NCI-H1092 treated with DMSO at 0.1 percent for 48 hours (cell line): ENCODE measurements at regions not wholly inside any gene's neighbourhood (a gene's known extent, or its start where the extent isn't known, plus 50 kb on each side); places are given as distances from the start of the nearest gene placed in this dataset.

Experiments used
- DNase-seq: peaks from one replicate; lab custom pipeline; 2025; lab: John Stamatoyannopoulos, UW

GRCh38 chr13:73934771-73935170 lies 199.4 kb downstream of the KLF12 start:
- no peak for DNase-seq

DNA sequence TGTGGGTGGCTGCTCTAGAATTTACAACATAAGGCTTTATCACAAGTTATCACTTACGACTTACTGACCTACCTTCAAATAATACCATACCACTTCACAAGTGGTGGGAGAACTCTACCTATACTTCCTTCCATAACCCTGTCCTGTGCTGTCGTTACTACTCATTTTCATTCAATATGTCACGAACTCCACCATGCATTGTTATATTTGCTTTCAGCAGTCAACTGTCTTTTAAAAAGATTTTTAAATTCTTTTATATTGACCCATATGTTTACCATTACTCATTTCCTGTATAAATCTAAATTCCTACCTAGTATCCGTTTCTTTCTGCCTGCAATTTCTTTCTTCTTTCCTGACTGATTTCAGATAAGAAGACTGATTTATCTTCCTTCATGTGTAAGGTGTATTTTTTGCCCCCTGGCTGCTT lies 200.0 kb downstream of the KLF12 start:
- DNase-seq = no peak

- no peak for DNase-seq
These were observed 200.4 kb downstream of the KLF12 start for GRCh38 chr13:73933795-73934194.

GRCh38 chr13:73932091-73932490 lies 202.1 kb downstream of the KLF12 start:
- DNase-seq = no peak

DNA sequence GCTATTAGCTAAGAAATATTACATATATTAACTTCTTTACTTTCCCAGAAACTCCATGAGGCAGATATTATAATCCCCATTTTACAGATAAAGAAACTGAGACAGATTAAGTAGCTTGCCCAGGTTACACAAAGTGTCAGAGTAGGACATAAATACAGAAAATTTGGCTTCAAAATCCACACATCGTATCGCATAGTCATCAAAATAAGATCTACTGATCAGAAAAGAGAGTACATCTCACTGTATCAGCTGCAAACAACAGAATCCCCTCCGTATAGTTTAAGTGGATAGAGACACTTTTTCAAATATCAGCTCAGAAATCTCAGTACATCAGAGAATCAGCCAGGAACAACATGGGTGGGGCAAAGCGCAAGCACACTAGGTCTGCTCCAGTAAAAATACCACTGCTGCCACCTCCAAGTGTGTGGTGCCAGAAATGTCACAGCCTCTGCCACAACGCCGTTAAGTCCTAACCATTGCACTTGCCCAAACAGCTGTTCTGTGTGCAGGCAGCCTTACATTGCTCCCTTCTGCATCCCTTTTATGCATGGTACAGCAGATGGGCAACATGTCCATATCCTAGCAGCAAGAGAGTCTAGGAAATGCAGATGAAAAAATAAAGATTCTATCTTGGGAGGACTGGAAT lies 204.8 kb downstream of the KLF12 start:
- DNase-seq = no peak

DNA sequence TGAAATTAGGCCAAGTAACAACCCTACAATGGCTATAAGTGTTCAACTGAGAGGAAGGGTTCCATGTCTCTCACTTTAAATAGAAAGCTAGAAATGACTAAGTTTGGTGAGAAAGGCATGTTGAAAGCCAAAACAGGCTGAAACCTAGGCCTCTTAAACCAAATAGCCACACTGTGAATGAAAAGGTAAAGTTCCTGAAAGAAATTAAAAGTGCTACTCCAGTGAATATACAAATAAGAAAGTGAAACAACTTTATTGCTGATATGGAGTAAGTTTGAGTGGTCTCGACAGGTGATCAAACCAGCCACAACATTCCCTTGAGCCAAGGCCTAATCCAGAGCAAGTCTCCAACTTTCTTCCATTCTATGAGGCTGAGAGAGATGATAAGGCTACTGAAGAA lies 209.6 kb downstream of the KLF12 start:
- DNase-seq = no peak

GRCh38 chr13:73922493-73923393 lies 211.5 kb downstream of the KLF12 start:
- DNase-seq = no peak

GRCh38 chr13:73918691-73919090 lies 215.5 kb downstream of the KLF12 start:
- DNase-seq = no peak

DNA sequence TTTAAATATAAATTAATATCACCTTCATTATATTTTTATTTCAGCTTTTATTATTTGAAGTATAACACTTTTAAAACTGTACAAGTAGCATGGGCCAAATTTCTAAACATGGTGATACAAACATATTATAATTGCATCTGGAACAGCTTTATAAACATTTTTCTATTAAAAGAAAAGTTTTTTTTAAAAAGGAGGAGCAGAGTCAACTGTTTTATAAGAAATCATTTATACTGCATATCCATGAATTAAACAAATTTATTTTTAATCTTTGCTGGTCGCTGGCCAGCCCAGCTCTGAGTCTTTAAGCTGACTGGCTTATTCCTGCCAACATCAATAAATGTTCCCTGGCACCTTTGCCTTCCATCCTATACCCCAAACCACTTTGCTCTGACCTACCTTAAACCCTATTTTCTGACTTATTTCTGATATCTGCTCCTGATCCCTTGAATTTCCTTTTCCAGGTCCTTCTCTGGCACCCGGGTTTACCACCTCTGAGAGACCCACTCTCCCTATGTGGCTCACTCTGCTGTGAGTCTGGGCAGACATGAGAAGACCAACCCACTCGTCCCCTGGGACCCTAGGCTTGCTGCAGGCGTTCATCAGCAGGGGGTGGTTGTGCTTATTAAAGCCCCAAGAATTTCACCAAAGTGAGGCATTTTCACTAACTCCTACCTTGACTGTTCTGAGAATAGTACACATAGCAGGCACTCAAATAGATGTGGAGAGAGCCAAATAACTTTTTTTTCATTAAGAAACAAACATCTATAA lies 220.3 kb downstream of the KLF12 start:
- no peak for DNase-seq

DNA sequence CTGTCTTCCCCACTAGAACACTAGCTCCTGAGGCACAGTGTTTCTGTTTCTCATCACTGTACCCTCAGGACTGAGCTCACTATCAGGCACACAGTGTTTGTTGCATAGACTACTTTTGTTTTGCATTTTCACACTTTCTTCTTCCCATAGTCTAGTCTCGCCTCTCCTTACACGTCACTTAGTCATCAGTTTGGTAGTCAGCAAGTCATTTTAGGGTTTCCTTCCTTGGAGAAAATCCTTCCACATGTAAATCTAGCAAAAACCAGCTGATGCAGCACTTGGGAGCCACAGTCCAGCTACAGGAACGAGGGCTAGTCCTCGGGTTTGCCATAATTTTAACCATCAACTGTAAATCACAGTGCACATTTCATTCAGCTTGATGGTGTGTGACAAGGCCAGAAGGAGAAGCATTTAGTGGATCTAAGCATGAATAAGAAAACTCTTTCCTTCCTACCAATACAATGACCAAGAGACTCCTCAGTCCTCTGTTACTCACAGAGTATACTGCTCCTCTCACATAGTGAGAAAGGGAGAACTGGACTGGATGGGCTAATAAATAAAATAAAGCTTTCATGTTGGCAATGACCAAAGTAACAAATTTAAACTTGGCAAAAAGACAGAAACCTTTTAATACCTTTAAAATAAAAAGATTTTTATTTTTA lies 221.0 kb downstream of the KLF12 start:
- DNase-seq = no peak

GRCh38 chr13:73911361-73911760 lies 222.8 kb downstream of the KLF12 start:
- no peak for DNase-seq

- no peak for DNase-seq
These were observed 223.5 kb downstream of the KLF12 start for GRCh38 chr13:73910733-73911132.

- no peak for DNase-seq
These were observed 225.4 kb downstream of the KLF12 start for GRCh38 chr13:73908809-73909208.

- DNase-seq = no peak
These were observed 229.6 kb downstream of the KLF12 start for GRCh38 chr13:73904625-73905024.

DNA sequence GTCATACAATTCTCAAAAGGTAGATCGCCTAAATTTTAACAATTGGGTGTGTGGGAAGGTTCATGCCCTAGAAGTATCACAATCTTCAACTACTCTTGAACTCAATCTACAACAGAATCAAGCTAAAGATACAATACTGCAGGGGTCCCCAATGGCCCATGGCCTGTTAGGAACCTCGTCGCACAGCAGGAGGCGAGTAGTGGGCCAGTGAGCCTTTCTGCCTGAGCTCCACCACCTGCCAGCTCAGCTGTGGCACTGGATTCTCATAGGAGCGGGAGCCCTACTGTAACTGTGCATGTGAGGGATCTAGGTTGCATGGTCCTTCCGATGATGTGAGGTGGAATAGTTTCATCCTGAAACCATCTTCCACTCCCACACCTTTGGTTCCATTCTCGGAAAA lies 230.6 kb downstream of the KLF12 start:
- no peak for DNase-seq

- no peak for DNase-seq
These were observed 231.4 kb downstream of the KLF12 start for GRCh38 chr13:73902847-73903246.

DNA sequence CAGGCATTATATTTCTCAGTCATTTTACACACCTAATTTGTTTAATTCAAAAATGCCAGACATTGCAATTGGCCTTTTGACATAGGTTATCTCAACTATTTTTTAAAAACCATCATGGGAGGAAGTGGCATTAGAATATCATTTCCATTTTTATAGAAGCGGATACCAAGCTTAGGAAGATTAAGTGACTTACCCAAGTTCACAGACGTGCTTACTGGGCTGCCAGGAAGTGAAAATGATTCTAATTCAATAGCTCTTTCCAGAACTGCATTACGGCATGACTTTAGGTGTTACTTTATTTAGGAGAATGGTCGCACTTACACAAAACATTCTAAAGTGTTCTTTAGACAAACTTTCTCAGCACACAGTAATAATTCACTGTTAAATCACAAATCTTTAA lies 231.9 kb downstream of the KLF12 start:
- DNase-seq = no peak

GRCh38 chr13:73901324-73902068 lies 232.7 kb downstream of the KLF12 start:
- DNase-seq = no peak

DNA sequence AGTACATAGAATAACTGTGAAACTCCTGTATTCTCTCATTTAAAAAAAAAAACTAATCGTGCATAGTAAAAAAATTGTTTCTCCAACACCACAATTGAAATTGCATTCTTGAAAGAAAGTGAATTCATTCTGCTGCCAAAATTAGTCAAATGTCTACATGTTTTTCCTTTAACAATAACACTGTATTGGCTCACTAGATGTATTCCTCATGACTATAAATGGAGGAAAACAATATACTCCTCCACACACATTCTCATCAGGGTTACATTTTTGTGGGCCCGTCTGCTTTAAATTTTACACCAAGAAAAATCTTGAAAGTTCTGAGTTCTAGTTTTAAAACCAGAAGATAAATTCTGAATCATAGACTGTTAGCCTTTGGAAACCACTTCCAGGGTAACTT lies 233.6 kb downstream of the KLF12 start:
- no peak for DNase-seq

GRCh38 chr13:73898899-73899298 lies 235.3 kb downstream of the KLF12 start:
- no peak for DNase-seq

- DNase-seq = no peak
These were observed 235.9 kb downstream of the KLF12 start for GRCh38 chr13:73898276-73898675.
